Right lobe of liver (tissue), 6 donors: ENCODE measurements at regions not wholly inside any gene's neighbourhood (a gene's known extent, or its start where the extent isn't known, plus 50 kb on each side); places are given as distances from the start of the nearest gene placed in this dataset.

Source experiments
- ATAC-seq, 4 donors: fragments of 200-7000 bp; cut with Tn5 transposase; one replicate each; pipeline ENCODE4 v1.9.1; 2020; ENCODE audit warnings: mild to moderate bottlenecking in 4 of 4, moderate library complexity in 4 of 4
- DNase-seq, 3 donors: peaks; one replicate each; pipeline ENCODE4 v3.0.0-alpha.2; 2020
- H3K27ac ChIP-seq, 3 donors: fragments of 200-600 bp; one replicate each; pipeline ENCODE4 v1.8.0; 2022
- H3K27me3 ChIP-seq, 2 donors: fragments of 200-600 bp; one replicate each; pipeline ENCODE4 v1.8.0; 2022
- H3K36me3 ChIP-seq, 4 donors: fragments of 200-600 bp; sonication (generic) in 1 of 4; one replicate each; pipeline versions ENCODE4 v1.5.1 to v1.8.0; 2017 to 2022; ENCODE audit warnings: control low read depth in 1 of 4
- H3K4me1 ChIP-seq, 4 donors: fragments of 200-600 bp; sonication (generic) in 1 of 4; one replicate each; pipeline versions ENCODE4 v1.5.1 to v1.8.0; 2017 to 2022; ENCODE audit warnings: control low read depth in 1 of 4
- H3K4me3 ChIP-seq, 3 donors: fragments of 200-600 bp; one replicate each; pipeline ENCODE4 v1.8.0; 2022
- H3K9me3 ChIP-seq, 4 donors: fragments of 200-600 bp; sonication (generic) in 1 of 4; one replicate each; pipeline versions ENCODE4 v1.5.1 to v1.8.0; 2017 to 2022; ENCODE audit warnings: control low read depth in 1 of 4
- POLR2A ChIP-seq: fragments of 450-650 bp; IDR thresholded peaks from one replicate; pipeline ENCODE4 v1.6.1; 2017; ENCODE audit warnings: antibody characterized with exemption, mild to moderate bottlenecking
- WGBS: methylation state at CpG from one replicate; pipeline ENCODE4 v1.1.6; 2018; ENCODE audit warnings: low coverage, low lambda C conversion rate; ENCODE audit not compliant: insufficient coverage; ENCODE audit errors: missing lambda C conversion rate; 5-methylcytosine and 5-hydroxymethylcytosine counted together
- intact Hi-C, 2 donors: fragments of 100-400 bp; cut with DNase I; formaldehyde crosslinking; loops; one replicate each; pipeline versions ENCODE4 v1.11.2 to v1.14.1; 2022
- TF ChIP-seq, protein P1 (sequence below), 4 donors: fragments of 200-600 bp in 3 of 4; fragments of 450-650 bp in 1 of 4; IDR thresholded peaks; one replicate each; pipeline versions ENCODE4 v1.5.1 to v1.8.0; 2016 to 2022; ENCODE audit warnings: antibody characterized with exemption in 4 of 4, mild to moderate bottlenecking in 2 of 4
- donor health status: DM: no; HTN: yes; CAD: no.
- donor health status: DM: no; HTN: no; CAD: no.
- donor health status: DM: no; HTN: no; CAD: no.
- donor health status: DM: no; HTN: yes; CAD: no.
- donor health status: DM: no; HTN: yes; CAD: no.

DNA sequence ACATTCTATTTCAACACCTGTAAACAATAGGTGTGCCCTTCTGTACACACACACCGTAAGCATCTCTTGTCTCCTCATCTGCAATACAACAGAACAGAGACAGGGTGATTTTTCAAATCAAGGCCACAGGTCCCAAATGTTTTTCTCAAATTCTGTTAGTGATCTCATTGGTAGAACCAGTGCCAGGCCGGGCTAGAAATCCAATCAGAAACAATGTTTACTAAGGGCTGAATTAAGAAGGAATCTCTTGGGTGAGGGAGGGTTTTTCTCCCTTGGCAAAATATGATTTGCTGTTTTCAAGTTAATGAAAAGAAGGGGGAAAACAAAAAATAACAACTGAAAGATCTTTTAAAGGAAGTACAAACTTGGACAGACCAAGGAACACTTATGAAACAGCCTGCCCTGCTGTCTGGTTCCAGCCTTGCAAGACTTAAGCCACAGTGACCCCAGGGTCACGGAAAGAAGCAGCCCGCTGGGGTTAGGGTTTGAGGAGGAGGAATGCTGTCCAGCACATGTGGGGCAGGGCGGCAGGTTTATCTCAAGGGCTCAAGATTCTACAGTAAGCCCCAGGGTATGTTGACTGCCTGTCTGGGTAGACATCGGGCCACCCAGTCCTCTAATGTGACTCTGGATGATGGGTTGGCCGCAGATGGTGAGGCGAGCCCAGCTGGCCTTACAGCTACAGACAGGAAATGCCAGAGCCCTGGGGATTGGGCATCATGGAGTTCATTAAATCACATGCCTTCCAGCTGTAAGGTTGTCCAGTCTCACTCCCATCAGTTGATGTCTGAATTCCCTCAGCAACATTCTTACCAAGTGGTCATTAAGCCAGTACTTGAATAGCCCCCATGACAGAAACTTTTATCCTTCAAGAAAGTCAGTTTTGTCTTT is 73.3 kb upstream of the SLC44A3 start:
- TF ChIP-seq POLR2A: no peak
- TF ChIP-seq, protein P1, sequence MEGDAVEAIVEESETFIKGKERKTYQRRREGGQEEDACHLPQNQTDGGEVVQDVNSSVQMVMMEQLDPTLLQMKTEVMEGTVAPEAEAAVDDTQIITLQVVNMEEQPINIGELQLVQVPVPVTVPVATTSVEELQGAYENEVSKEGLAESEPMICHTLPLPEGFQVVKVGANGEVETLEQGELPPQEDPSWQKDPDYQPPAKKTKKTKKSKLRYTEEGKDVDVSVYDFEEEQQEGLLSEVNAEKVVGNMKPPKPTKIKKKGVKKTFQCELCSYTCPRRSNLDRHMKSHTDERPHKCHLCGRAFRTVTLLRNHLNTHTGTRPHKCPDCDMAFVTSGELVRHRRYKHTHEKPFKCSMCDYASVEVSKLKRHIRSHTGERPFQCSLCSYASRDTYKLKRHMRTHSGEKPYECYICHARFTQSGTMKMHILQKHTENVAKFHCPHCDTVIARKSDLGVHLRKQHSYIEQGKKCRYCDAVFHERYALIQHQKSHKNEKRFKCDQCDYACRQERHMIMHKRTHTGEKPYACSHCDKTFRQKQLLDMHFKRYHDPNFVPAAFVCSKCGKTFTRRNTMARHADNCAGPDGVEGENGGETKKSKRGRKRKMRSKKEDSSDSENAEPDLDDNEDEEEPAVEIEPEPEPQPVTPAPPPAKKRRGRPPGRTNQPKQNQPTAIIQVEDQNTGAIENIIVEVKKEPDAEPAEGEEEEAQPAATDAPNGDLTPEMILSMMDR (IDR thresholded peaks at IDR 0.05): no peak
- DNase-seq (no peak), ATAC-seq (peak in 2 of 4 donors; percentile 25 to 28)
- 56% methylated on average over 4 of the region's 8 CpGs for WGBS
- intact Hi-C loops: no loop called here
- Histone ChIP-seq H3K4me3 (no peak overlapping the region), H3K27me3 (no peaks in the 10 kb centered on the region), H3K36me3 (no peaks in the 10 kb centered on the region), H3K27ac (no peak overlapping the region), H3K9me3 (no peaks in the 10 kb centered on the region), H3K4me1 (no peaks in the 10 kb centered on the region)

DNA sequence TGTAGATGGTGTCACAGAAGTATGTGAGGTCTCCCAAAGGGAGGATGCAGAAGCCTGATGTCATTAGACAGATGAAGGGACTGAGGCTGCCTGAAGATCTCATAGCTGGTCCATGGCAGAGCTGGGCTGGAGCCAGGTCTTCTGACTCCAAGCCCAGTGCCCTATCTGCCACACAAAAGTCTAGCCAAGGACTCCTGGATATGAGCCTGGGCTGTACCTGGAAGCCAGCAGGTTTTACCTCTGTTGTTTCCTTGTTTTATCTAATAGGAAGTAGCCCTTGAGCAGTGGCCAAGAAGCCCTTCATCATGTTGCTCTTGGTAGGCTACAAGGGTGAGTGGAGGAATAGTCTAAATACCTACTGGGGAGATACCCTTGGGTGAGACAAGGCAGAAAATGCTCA is 74.4 kb upstream of the SLC44A3 start:
- H3K4me1 ChIP-seq: no peaks in the 10 kb centered on the region
- ATAC-seq (no peak), DNase-seq (no peak)
- no peaks in the 10 kb centered on the region for H3K36me3 ChIP-seq
- no peak overlapping the region for H3K4me3 ChIP-seq
- no peak for TF ChIP-seq POLR2A
- TF ChIP-seq, protein P1 (IDR thresholded peaks at IDR 0.05): no peak
- H3K27me3 ChIP-seq: no peaks in the 10 kb centered on the region
- H3K9me3 ChIP-seq: no peaks in the 10 kb centered on the region
- no peak overlapping the region for H3K27ac ChIP-seq
- intact Hi-C loops: no loop called here

DNA sequence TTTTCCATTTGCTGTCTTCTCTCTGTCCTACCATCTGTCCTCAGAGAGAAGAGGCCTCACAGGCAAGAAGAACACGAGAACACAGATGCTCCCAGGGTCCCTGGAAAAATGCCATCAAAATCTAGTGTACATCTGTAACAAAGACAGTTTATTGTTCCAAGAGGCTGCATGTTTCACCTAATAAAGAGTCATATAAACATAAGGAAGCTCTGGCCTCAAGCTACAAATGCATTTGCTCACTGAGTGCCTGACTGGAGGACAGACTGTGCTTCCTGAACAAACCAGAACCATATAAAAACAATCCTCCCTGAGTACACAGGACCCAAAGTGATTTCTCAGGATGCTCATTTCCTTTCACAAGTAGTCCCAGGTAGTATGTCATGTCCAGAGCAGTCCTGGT is 76.3 kb upstream of the SLC44A3 start:
- no peak for DNase-seq
- Histone ChIP-seq H3K4me3 (no peak overlapping the region), H3K4me1 (no peaks in the 10 kb centered on the region), H3K36me3 (no peaks in the 10 kb centered on the region), H3K27me3 (no peaks in the 10 kb centered on the region), H3K9me3 (no peaks in the 10 kb centered on the region), H3K27ac (no peak overlapping the region)
- 70% methylated on average over 1 of the region's 1 CpG for WGBS
- ATAC-seq: no peak
- intact Hi-C loops: no loop called here
- TF ChIP-seq POLR2A: no peak
- TF ChIP-seq, protein P1 (IDR thresholded peaks at IDR 0.05): no peak

DNA sequence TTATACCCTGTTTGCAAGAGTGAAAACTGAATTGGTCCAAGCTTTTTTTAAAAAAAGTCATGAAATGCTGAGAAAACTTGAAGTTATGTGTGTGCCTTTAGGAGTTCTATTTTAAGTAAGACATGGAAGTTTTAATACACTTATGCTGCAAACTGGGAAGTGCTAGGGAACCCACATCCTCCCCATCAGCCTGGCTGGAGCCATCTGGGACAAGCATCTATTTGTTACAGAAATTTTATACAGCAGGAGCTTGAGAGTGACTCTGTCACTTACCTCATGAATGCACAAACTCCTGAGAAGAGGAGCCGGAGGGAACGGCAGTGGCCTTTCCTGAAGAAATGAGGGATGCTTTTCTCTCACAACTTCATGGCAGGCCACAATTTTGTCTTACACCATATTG is 78.2 kb upstream of the SLC44A3 start:
- no peaks in the 10 kb centered on the region for H3K4me1 ChIP-seq
- H3K9me3 ChIP-seq: no peaks in the 10 kb centered on the region
- ATAC-seq (no peak), DNase-seq (no peak)
- H3K27ac ChIP-seq: no peak overlapping the region
- WGBS: 80% methylated on average over 1 of the region's 2 CpGs
- intact Hi-C loops: no loop called here
- H3K4me3 ChIP-seq: no peak overlapping the region
- TF ChIP-seq POLR2A: no peak
- TF ChIP-seq, protein P1 (IDR thresholded peaks at IDR 0.05): no peak
- H3K36me3 ChIP-seq: no peaks in the 10 kb centered on the region
- H3K27me3 ChIP-seq: no peaks in the 10 kb centered on the region
